Left ventricle myocardium superior (tissue), 1 donor: ENCODE measurements at regions not wholly inside any gene's neighbourhood (a gene's known extent, or its start where the extent isn't known, plus 50 kb on each side); places are given as distances from the start of the nearest gene placed in this dataset.
"Not testable (repeated sequence)": the region's sequence is repeated elsewhere in the genome, so short reads cannot be mapped to it uniquely, and the experiment has no call there.

Experiments
- ATAC-seq: fragments of 200-7000 bp; cut with Tn5 transposase; one replicate; pipeline ENCODE4 v1.9.1; 2020; ENCODE audit warnings: mild to moderate bottlenecking, moderate library complexity
- DNase-seq: peaks from one replicate; pipeline ENCODE4 v3.0.0-alpha.2; 2020
- intact Hi-C: fragments of 100-400 bp; cut with micrococcal nuclease; formaldehyde crosslinking; loops from one replicate; pipeline ENCODE4 v1.11.0; 2022
- donor health status: DM: no; HTN: yes; CAD: no; lungs with severe emphysema.

GRCh38 chr5:166286832-166287231, 2004.6 kb upstream of the WWC1 start:
- ATAC-seq (no peak), DNase-seq (no peak)
- intact Hi-C loops: no loop called here

DNA sequence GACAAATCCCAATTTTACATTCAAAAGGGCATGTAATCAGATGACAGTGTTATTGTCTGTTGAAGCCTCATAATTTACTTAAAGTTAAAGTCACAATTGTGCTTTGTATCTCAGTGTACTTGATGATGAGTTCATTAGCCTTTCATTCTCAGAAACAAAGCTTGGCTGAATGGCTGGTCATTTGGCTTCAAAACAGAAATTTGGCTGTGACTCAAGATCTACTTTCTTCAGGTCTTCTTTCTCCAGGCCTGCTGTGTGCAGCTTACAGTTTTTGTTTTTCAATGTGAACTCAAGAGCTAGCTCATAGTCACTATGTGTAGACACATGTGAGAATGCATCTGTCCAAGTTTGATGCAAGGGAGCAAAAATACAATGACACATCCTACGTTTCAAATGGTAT, 2003.6 kb upstream of the WWC1 start:
- DNase-seq: no peak
- intact Hi-C loops: no loop called here
- no peak for ATAC-seq

DNA sequence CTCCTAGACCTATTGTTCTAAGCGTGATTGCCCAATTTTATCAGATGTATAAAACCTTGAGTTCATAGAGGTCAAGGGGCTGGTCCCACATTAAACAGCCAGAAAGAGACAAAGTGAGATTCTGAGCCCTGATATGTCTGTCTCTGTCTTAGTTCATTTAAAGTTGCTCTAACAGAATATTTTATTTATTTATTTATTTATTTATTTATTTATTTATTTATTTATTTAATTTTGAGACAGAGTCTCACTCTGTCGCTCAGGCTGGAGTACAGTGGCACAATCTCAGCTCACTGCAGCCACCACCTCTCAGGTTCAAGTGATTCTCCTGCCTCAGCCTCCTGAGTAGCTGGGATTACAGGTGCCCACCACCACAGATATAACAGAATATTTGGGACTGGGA, 1999.6 kb upstream of the WWC1 start:
- intact Hi-C loops, ATAC-seq, DNase-seq: not testable (repeated sequence)

DNA sequence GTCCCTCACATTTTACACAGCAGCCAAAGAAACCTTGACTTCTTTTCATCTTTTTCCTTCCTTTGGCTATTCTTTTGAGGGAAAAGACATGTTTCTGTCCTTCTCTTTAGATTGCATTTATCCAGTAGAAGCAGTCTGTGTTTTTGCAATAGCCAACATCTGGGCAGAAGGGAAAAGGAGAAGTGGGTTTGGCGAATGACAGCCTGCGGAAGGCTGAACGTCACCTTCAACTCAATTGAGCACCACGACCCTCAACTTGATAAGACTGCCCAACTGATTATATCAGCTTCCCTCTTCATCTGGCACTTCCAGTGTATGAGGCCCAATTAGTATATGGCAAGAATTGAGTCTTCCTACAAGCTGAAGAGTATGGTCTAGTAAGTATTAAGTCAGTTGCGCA, 1997.6 kb upstream of the WWC1 start:
- no peak for DNase-seq
- no peak for ATAC-seq
- intact Hi-C loops: no loop called here

DNA sequence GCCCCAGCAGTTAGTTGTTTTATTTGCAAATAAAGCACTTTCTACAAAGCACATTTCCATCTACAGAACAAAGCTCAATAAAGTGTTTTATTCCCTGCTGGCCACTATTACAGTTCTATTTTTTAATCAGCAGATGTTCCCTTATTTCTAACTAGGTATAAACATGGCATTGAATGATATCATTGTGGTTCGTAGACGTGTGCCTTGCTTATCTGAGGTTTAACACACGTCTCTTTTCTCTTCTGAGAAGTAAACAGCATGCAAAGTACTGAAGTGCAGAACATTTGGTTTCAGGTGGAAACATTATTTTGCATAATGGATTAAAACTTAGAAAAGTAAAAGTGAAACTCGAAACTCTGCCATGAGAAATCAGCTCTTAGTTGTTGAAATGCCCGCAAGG, 1989.3 kb upstream of the WWC1 start:
- intact Hi-C loops: no loop called here
- no peak for DNase-seq
- ATAC-seq: no peak

GRCh38 chr5:166317425-166317824, 1974.0 kb upstream of the WWC1 start:
- intact Hi-C loops: no loop called here
- no peak for DNase-seq

DNA sequence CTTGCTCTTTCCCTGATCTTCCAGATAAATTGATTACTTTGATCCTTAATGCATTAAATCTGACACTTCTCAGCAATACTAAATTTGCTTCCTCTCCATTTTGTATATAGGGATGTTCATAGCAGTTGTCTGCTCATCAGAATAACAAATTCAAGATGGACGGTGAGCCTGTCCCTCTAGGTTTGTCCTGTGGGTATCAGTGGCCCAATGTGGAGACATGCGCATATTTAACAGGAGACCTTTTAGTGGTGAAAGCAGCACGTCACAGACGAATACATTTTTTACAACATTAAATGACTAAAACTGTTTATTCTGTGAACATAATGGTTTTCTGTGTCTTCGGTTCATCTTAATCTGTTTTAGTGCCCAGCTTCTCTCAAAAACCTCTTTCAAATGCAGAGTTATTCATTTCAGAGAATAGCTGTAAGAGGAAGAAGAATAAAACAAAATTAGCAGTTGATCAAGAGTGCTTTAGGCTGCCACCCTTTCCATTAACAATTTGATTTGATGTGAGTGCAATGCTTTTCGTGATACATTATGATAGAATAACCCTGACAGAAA, 1970.4 kb upstream of the WWC1 start:
- no peak for ATAC-seq
- no peak for DNase-seq
- intact Hi-C loops: no loop called here

More at GRCh38 chr5:166317425-166317824, 1974.0 kb upstream of the WWC1 start:
- ATAC-seq: no peak

DNA sequence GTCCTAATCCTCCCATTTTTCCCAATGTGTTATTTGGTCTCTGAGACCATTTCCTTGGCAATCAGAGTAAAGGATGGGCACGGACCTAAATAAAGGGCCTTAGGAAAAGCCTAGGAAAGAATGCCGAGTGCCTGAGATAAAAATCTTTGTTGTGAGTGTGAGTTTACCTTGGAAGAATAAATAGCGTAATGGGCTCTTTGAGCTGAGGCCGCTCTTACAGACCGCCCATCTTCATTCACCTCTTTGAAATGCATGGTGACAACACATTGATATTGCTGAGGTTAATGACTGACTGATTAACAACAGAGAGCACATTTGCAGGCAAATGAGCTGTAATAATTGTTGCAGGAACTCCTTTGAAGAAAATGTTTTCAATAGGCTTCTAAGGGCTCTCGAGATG, 1967.1 kb upstream of the WWC1 start:
- DNase-seq (no peak), ATAC-seq (no peak)
- intact Hi-C loops: no loop called here

DNA sequence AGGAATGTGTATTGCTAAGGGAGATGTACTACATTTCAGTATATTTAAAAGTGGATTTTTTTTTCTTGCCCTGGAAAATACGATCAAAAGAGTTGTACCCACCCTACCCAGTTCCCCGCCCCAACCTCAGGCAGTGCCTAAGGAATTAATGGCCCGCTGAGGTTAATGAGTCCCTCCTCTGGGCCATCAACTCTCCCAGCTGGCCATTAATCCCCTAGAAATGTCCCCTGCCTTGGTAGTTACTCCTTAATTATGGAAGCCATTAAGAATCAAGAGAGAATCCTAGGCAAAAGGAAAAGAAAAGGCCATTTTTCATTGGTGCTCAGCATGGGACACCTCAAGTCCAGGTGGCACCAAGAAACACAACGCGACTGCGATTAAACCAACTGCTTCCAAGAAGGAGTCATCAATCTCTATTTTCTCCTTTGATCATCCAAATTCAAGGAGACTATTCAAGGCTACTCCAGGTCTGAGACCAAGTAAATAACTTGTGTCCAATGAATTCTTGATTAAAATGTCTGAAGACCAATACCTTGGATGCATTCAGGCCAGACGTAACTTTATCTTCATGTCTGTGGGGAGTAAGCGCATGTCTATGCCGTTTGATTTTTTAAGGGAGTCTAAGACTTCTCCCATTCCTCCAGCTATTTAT, 1962.2 kb upstream of the WWC1 start:
- ATAC-seq (no peak), DNase-seq (no peak)
- intact Hi-C loops: no loop called here

- no peak for ATAC-seq
- no peak for DNase-seq
- intact Hi-C loops: no loop called here
These were observed 1961.4 kb upstream of the WWC1 start for GRCh38 chr5:166330036-166330435.

DNA sequence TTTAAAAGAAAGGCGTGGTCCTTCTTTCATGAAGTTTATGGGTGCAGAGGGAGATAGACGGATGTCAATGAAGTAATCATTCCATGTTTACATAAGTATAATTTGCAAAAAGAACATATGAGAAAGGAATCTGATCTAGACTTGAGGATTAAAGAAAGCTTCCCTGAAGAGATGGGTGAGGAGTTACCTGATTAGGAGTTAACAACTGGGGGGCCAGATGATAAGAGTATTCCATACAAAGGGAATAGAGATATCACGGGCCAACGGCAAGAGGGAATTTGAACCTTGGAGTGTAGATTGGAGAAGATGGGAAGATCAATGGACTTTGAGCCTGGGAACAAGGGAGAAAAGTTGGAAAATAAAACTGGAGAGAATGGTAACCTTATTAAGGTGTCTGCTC, 1959.9 kb upstream of the WWC1 start:
- DNase-seq (no peak), ATAC-seq (no peak)
- intact Hi-C loops: no loop called here

DNA sequence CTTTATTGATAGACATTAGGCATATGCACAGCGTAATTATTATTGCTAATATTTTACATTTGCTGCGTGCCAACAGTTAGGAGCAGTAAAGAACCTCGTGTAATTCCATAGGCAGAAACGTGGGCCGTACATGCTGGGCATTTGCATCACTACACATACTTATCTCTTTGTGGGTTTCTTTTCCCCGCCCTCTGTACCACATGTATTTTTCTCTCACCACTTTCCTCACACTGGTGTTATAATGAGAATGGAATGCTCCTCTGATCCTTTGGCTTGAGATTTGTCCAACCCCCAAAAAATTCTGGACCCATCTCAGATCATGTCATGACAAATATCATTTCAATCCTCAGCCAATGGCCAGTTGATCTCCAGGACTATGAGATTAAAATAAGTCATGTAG, 1952.6 kb upstream of the WWC1 start:
- intact Hi-C loops: no loop called here
- ATAC-seq (no peak), DNase-seq (no peak)

- no peak for DNase-seq
- ATAC-seq: no peak
- intact Hi-C loops: no loop called here
These were observed 1951.4 kb upstream of the WWC1 start for GRCh38 chr5:166340039-166340438.

DNA sequence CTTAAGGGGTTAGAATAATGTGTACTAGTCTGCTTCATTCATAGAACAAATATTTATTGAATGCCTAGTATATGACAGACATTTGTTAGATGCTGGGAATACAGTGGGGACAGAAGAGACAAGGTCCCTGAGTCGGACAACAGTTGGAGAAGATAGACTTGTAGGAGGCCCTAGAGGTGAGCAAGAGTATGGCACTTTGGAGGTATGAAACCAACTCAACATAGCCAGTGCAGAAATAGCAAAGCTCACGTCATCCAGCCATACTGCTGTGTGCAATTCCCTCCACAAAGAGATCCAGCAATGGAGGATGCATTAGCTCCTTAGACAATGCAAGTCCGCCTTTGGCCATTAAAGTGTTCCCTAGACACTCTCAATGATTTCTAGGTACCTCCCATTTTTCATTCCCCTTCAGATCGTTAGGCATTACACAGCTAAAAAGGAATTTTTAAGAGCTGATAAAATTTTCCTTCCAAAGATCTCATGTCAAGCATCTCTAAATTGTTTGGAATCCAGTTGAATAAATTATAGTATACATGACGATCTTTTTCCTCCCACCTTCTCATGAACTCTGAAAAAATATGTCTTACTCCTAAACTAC, 1949.6 kb upstream of the WWC1 start:
- DNase-seq (no peak), ATAC-seq (no peak)
- intact Hi-C loops: no loop called here

DNA sequence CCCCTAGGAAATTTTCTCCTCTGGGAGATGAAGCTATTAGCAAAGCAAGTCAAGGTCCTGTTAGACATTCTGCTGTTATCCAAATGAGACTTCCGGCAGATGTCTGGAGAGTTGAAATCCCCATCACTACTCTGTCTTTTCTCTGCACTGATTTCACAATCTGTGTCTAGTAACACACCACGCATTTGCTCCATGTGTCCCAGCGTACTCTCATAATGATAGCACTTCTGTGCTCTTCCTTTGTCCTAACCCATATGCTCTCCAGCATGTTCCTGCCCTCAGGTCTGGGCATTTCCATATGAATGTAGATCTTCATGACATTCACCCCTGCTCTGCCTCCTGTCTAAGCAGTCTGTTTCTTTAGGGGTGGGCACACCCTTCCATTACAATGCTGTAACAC, 1949.0 kb upstream of the WWC1 start:
- DNase-seq (no peak), ATAC-seq (peak; percentile 63)
- intact Hi-C loops: no loop called here

- intact Hi-C loops: no loop called here
- DNase-seq (no peak), ATAC-seq (no peak)
These were observed 1944.6 kb upstream of the WWC1 start for GRCh38 chr5:166346726-166347374.

DNA sequence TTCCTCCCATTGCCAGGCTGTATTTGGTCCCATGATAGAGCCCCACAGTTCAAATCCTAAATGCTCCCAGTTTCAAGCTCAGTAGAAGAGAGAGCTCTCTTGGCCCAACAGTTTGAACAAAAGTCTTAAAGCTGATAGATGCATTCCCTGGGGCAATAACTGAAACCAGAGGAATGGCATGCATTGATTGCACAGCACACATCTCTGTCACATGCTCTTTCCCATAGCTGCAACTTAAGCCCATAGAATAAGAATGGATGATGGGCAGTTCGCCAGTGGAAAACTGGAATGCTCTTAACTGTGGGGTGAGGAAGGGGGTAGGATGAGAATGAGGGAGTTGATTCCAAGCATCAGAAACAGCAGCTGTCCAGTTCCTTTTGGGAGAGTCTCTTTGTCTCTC, 1942.4 kb upstream of the WWC1 start:
- DNase-seq (no peak), ATAC-seq (no peak)
- intact Hi-C loops: no loop called here

DNA sequence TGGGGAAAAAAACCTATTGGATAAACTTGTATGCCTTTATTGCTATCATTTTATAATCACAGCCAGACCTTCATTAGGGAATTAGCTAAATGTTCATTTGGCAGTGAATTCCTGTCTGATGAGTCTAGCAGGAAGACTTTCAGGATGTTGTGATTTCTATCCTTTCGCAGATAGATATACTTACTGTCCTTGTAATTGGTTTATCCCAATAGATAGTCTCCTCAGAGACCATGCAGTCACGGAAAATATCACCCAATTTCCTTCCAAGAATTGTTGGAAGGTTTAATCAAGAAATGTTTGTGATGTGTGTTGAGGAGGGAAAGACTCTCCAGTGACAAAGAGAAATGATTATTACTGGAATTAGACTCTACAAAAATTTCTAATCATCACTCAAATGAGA, 1937.9 kb upstream of the WWC1 start:
- no peak for ATAC-seq
- intact Hi-C loops: no loop called here

DNA sequence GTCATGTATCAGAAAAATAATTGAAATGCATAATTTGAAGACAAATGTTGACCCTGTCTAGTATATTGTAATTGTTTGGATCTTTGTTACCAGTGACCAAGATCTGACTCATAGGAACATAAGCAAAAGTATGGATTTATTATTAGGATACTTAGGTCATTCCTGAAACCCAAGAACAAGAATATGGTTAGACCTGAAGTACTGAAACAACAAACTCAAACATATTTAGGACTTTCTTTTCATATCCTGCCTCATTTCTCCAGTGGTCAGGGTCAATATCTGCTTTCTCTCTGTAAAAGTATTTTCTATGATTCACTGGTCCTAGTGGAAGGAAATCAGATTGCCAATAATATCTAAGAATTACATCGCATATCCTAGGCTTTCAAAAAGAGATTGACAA, 1937.1 kb upstream of the WWC1 start:
- DNase-seq: no peak
- no peak for ATAC-seq
- intact Hi-C loops: no loop called here

More for the DNA sequence above, 1937.9 kb upstream of the WWC1 start:
- no peak for DNase-seq

DNA sequence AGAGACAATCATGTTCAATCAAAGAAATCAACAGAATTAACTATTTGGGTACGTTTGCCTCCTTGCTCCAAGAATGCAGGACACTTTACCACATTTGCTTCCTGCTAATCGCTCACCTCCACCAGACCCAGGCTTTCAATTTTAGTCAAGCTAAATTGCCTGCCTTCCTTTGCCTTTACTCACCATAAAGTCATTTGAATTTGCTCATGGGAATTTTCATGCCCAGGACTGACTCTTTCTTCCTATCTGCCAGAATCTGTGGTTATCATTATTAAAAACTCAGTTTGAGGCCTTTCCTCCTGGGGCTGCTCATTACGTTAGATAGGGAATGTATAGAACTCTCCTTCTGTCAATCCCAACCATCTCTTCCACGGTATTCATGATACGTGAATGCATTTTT, 1935.3 kb upstream of the WWC1 start:
- DNase-seq: no peak
- ATAC-seq: no peak
- intact Hi-C loops: no loop called here
